ENCODE measurements at regions not wholly inside any gene's neighbourhood (a gene's known extent, or its start where the extent isn't known, plus 50 kb on each side); places are given as distances from the start of the nearest gene placed in this dataset.

- Histone ChIP-seq H3K27ac (ENCODE audit: low read length in 2 of 2) (no peak overlapping the region), H4K20me1 (ENCODE audit: control insufficient read depth, insufficient read depth, low read length, poor library complexity, severe bottlenecking) (no peaks in the 10 kb centered on the region), H2AFZ (ENCODE audit: insufficient read depth, low read depth, low read length, poor library complexity, severe bottlenecking) (no peak overlapping the region), H3K9ac (ENCODE audit: low read length) (no peak overlapping the region), H3K36me3 (replicated peaks in 1 of 2; ENCODE audit: control extremely low read depth in 1 of 2, control insufficient read depth in 1 of 2, extremely low read depth in 1 of 2, insufficient read depth in 2 of 2, low read length in 1 of 2) (no peaks in the 10 kb centered on the region), H3K79me2 (ENCODE audit: control insufficient read depth, insufficient read depth, low read length) (no peaks in the 10 kb centered on the region), H3K9me3 (ENCODE audit: control extremely low read depth in 1 of 3, control insufficient read depth in 2 of 3, insufficient read depth in 1 of 3, low read length in 2 of 3) (no peaks in the 10 kb centered on the region), H3K4me1 (ENCODE audit: control insufficient read depth in 2 of 2, insufficient read depth in 2 of 2, low read length in 2 of 2) (peaks cover 12 to 13% of the 10 kb centered on the region in 2 donors), H3K4me2 (replicated peaks; ENCODE audit: low read depth, low read length, poor library complexity, severe bottlenecking) (no peak overlapping the region), H3K4me3 (ENCODE audit: control extremely low read depth in 1 of 5, extremely low read depth in 1 of 5, insufficient read depth in 1 of 5, low read depth in 2 of 5, low read length in 4 of 5) (no peak overlapping the region), H3K27me3 (replicated peaks in 1 of 4; ENCODE audit: control extremely low read depth in 1 of 4, control insufficient read depth in 3 of 4, insufficient read depth in 4 of 4, low read length in 3 of 4) (peaks cover 0 to 3% (median 0%) of the 10 kb centered on the region in 4 experiments)
- intact Hi-C loops (cut with micrococcal nuclease): no loop called here
- Mint-ChIP-seq H3K4me1 (peaks cover 9% of the 10 kb centered on the region), H3K27me3 (peaks cover 4% of the 10 kb centered on the region), H3K4me3 (no peak overlapping the region), H3K27ac (no peak overlapping the region), H3K9me3 (ENCODE audit: insufficient read depth) (no peaks in the 10 kb centered on the region)
- no peak for TF ChIP-seq EZH2 (IDR thresholded peaks at IDR 0.05; ENCODE audit: borderline replicate concordance, insufficient read depth, low read depth, low read length, poor library complexity, severe bottlenecking)
- TF ChIP-seq, protein P1, sequence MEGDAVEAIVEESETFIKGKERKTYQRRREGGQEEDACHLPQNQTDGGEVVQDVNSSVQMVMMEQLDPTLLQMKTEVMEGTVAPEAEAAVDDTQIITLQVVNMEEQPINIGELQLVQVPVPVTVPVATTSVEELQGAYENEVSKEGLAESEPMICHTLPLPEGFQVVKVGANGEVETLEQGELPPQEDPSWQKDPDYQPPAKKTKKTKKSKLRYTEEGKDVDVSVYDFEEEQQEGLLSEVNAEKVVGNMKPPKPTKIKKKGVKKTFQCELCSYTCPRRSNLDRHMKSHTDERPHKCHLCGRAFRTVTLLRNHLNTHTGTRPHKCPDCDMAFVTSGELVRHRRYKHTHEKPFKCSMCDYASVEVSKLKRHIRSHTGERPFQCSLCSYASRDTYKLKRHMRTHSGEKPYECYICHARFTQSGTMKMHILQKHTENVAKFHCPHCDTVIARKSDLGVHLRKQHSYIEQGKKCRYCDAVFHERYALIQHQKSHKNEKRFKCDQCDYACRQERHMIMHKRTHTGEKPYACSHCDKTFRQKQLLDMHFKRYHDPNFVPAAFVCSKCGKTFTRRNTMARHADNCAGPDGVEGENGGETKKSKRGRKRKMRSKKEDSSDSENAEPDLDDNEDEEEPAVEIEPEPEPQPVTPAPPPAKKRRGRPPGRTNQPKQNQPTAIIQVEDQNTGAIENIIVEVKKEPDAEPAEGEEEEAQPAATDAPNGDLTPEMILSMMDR (IDR thresholded peaks at IDR 0.05): no peak
- WGBS (ENCODE audit: insufficient coverage): 71% methylated on average over 3 of the region's 6 CpGs
- ChIA-PET POLR2A (no interaction called here), CTCF (no interaction called here)
- DNase-seq (no peak), ATAC-seq (ENCODE audit: low read depth) (no peak)
Observed at GRCh38 chr9:20188616-20189369, 400.0 kb upstream of the SLC24A2 start.

DNA sequence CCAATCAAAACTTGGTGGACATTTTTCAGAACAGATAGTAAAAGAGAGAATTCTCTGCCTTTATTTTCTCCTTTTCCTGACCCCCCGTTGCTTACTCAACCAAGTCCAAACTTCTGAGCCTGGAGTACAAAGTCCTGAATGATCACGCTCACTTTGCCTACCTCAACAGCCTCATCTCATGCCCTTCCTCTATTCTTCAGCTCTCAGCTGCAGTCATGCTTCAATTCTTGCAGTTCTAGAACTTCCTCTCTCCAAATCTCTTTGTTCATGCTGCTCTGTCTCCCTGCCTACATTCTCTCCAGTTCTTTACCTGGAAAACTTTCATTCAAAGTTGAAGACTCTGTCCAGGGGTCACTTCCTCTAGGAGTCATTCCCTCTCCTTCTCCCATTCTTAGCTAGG lies 398.5 kb upstream of the SLC24A2 start:
- H3K27ac ChIP-seq (ENCODE audit: low read length in 2 of 2): no peak overlapping the region
- intact Hi-C loops (cut with micrococcal nuclease): no loop called here
- no peak overlapping the region for H3K4me3 ChIP-seq (ENCODE audit: control extremely low read depth in 1 of 5, extremely low read depth in 1 of 5, insufficient read depth in 1 of 5, low read depth in 2 of 5, low read length in 4 of 5)
- H3K79me2 ChIP-seq (ENCODE audit: control insufficient read depth, insufficient read depth, low read length): no peaks in the 10 kb centered on the region
- Mint-ChIP-seq H3K9me3 (ENCODE audit: insufficient read depth) (no peaks in the 10 kb centered on the region), H3K4me1 (peaks cover 9% of the 10 kb centered on the region), H3K27me3 (peaks cover 4% of the 10 kb centered on the region), H3K27ac (no peak overlapping the region), H3K4me3 (no peak overlapping the region)
- H2AFZ ChIP-seq (ENCODE audit: insufficient read depth, low read depth, low read length, poor library complexity, severe bottlenecking): no peak overlapping the region
- DNase-seq (peak; percentile 32), ATAC-seq (ENCODE audit: low read depth) (no peak)
- no peaks in the 10 kb centered on the region for H4K20me1 ChIP-seq (ENCODE audit: control insufficient read depth, insufficient read depth, low read length, poor library complexity, severe bottlenecking)
- no peak for TF ChIP-seq EZH2 (IDR thresholded peaks at IDR 0.05; ENCODE audit: borderline replicate concordance, insufficient read depth, low read depth, low read length, poor library complexity, severe bottlenecking)
- TF ChIP-seq, protein P1 (IDR thresholded peaks at IDR 0.05): no peak
- H3K9ac ChIP-seq (ENCODE audit: low read length): no peak overlapping the region
- ChIA-PET CTCF (no interaction called here), POLR2A (no interaction called here)
- H3K27me3 ChIP-seq (replicated peaks in 1 of 4; ENCODE audit: control extremely low read depth in 1 of 4, control insufficient read depth in 3 of 4, insufficient read depth in 4 of 4, low read length in 3 of 4): peaks cover 0 to 3% (median 0%) of the 10 kb centered on the region in 4 experiments
- H3K9me3 ChIP-seq (ENCODE audit: control extremely low read depth in 1 of 3, control insufficient read depth in 2 of 3, insufficient read depth in 1 of 3, low read length in 2 of 3): no peaks in the 10 kb centered on the region
- H3K36me3 ChIP-seq (replicated peaks in 1 of 2; ENCODE audit: control extremely low read depth in 1 of 2, control insufficient read depth in 1 of 2, extremely low read depth in 1 of 2, insufficient read depth in 2 of 2, low read length in 1 of 2): no peaks in the 10 kb centered on the region
- 28% methylated on average over 2 of the region's 2 CpGs for WGBS (ENCODE audit: insufficient coverage)
- peak overlapping the region; percentile 18 for H3K4me2 ChIP-seq (replicated peaks; ENCODE audit: low read depth, low read length, poor library complexity, severe bottlenecking)
- H3K4me1 ChIP-seq (ENCODE audit: control insufficient read depth in 2 of 2, insufficient read depth in 2 of 2, low read length in 2 of 2): peaks cover 12 to 13% of the 10 kb centered on the region in 2 donors

All from B cell (primary cell).